HG03060 (cell line): ENCODE measurements at regions not wholly inside any gene's neighbourhood (a gene's known extent, or its start where the extent isn't known, plus 50 kb on each side); places are given as distances from the start of the nearest gene placed in this dataset.
A peak's percentile ranks its signal among the peaks of the same experiment; 100 is the strongest.

Experiments used
- ATAC-seq: cut with Tn5 transposase; IDR thresholded peaks from one replicate; pipeline ENCODE4 v1.9.1; 2021; ENCODE audit warnings: low read depth, moderate number of reproducible peaks; ENCODE audit not compliant: unreplicated experiment

- ATAC-seq, result no peak
Observed at GRCh38 chr4:4775493-4776004, 83.9 kb upstream of the MSX1 start.

DNA sequence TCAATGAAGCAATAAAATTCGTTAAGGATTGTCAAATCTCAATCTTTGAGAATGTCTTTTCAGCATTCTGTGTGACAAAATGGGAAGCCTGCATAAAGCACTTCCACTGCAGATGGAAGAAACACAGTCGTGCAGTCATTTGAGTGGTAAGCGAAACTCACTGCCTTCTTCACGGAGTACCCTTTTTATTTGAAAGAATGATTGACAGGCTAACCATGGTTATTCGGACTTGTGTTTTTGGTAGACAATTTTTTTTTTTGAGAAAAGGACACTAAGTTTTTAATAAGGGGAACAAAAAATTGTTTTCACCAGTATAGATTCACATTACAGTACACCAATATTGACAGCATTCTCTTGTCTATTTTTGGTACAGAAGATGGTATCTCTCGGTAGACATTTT is 86.9 kb upstream of the MSX1 start:
- ATAC-seq, result no peak

- no peak for ATAC-seq
Observed at GRCh38 chr4:4771160-4771559, 88.3 kb upstream of the MSX1 start.

DNA sequence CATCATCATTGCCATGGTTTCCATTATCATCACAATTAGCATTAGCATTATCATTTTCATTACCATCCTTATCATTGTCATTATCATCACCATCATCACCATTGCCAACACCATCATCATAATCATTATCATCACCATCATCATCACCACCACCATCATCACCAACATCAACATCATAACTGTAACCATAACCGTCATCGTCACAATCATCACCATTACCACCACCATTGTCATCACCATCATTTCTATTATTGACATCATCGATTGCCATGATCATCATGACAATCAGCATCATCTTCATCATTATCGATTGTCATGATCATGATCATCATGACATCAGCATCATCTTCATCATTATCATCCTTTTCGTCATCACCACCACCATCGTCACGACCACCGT is 88.9 kb upstream of the MSX1 start:
- no peak for ATAC-seq

- no peak for ATAC-seq
Observed at GRCh38 chr4:4766564-4766963, 92.9 kb upstream of the MSX1 start.

GRCh38 chr4:4765811-4766210 is 93.7 kb upstream of the MSX1 start:
- ATAC-seq, result no peak

- no peak for ATAC-seq
Observed at GRCh38 chr4:4764558-4764905, 94.9 kb upstream of the MSX1 start.

DNA sequence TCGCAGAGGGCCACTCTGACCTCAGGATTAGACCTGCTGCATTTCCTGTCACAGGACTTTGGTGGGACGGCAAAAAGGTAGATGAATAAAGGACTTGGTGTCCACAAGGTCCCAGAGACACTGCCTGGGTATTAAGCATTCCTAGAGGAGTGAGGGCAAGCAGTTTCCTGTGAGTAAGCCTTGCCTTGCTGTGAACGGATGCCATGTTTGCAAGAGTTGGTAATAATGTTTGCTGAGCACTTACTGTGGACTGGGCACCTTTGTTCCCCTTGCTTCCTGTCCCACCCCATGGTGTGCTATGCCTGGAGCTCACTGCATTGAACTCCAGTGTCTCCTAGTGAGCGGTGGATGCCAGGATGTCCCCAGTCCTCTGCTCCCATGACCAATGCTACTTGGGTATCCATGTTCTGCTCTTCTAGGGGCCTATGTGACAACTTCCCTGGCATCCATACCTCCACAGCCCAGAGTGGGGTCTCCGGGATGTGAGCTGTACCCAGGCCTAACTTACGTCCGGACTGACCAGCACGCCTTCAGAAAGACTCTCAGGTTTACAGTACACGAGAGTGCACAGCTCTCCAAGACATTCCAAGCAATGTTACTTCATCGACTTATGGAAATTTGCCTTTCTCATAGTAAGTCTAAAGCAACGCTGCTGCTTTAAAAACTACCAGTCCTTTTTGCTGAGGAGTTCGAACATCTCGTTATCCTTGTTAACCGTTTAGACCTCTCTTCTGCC is 95.5 kb upstream of the MSX1 start:
- ATAC-seq, result no peak

GRCh38 chr4:4762909-4763821 is 96.3 kb upstream of the MSX1 start:
- peak; percentile 96 for ATAC-seq

GRCh38 chr4:4762300-4762699 is 97.2 kb upstream of the MSX1 start:
- ATAC-seq, result no peak

DNA sequence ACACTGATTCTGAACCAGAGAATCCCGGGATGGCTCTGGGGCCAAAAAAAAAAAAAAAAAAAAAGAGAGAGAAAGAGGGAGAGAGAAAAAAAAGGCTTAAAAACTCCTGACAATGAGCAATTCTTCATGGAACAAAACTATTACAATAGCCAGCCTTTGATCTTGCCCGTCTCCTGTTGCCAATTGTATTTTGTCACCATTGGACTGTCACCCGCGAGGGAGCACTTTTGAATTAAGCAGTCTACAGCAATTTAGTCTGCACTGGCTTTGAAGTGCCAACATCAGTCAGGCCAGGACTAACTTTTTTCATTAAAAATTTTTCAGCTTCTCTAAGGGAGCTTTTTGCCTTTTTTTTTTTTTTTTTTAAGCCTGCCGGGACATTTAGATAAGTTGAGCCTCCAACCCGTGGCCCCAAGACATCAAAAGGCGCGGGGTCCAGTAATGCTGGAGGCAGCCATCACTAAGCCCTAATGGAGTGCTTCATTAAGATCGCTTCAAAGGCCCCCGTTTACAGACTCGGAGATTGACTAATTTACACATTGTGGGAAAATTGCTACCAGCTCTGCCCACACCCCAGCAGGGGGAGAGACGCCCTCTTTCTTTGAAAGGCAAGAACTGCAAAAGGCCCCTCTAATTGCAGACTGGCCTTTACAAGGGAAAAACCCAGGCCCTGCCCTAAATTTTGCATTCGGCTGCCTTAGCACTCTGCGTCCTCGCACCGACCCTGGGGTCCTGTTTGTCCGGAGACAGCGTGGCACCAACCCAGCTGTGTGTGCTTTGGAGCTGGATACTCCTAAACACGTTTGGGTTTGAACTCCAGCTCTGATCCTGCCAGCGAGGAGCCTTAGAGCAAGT is 98.1 kb upstream of the MSX1 start:
- ATAC-seq, result no peak

- ATAC-seq, result no peak
Observed at GRCh38 chr4:4759883-4760282, 99.6 kb upstream of the MSX1 start.

DNA sequence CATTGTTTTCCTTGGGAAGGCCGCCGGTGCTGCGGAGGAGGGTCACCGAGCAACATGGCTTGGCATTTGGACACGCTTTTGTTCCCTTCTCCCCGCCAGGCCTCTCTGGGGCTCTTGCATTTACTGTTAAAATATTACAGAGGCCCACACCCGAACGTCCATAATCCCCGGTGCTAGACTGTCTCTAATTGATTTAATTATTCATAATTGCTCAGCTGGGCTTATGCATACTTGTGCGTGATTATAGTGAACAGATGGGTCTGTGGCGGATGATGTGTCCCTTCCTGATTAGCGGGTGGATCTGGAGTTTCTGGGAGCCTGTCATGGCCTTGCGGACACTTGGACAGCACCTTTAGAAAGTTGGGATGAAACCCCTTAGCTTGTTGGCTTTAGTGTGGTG is 100.2 kb upstream of the MSX1 start:
- no peak for ATAC-seq

DNA sequence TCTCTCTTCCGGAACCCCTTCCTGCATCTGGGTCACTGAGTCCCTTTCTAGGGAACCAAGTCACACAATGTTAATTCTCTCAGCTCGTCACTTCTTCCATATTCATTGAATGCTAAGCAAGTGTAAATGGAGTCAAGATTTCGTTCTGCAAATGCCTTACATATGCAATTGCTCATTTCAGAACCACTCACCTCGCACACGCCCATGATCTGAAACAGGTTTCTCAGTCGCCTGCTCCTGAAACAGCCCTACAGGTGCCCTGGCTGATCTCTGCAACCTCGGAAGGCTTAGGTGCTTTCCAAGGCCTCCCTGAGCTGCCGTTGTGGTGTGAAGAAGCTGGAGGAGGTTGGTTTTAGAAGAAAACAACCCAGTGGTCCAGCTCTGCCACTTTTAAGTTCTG is 100.8 kb upstream of the MSX1 start:
- no peak for ATAC-seq

GRCh38 chr4:4755306-4755705 is 104.2 kb upstream of the MSX1 start:
- no peak for ATAC-seq

DNA sequence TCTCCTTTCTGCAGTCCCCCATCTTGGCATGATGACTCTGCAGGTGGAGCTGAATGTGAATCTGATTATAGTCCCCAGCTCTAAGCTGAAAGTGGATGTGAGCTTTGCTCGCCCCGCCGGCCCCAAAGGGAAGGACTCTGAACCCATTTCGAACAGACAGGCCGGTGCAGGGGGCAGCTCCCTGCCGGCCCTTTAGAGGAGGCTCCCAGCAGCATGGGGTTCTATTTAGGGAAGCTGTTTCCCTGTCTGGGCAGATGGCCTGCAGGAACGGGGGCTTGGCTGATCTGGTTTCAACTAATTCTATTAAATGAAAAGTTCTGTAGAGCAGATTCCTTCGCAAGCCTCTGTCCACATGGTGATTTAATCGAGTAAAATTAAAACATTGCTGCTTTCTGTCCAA is 104.8 kb upstream of the MSX1 start:
- no peak for ATAC-seq

GRCh38 chr4:4753643-4754042 is 105.8 kb upstream of the MSX1 start:
- no peak for ATAC-seq

GRCh38 chr4:4752576-4753401 is 106.7 kb upstream of the MSX1 start:
- no peak for ATAC-seq

DNA sequence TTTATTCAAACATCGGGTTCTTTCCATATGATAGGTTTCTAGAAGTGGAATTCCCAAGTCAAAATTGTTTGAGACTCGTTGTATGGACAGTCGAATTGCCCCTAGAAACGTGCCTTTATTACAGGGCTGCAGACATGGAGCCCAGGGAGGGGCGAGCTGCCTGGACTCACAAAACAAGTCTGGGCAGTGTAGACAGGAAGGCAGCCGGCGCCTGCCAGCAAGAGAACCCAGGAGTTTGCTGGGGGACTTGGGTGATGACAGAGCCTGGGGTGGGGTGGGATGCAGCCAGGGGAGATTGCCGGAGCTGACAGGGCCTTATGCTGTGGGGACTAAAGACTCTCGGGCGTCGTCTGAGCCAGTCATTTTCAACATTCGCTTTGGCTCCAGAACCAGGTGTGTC is 107.4 kb upstream of the MSX1 start:
- no peak for ATAC-seq

- no peak for ATAC-seq
Observed at GRCh38 chr4:4750187-4750586, 109.3 kb upstream of the MSX1 start.
